GM21723 (cell line): ENCODE measurements at regions not wholly inside any gene's neighbourhood (a gene's known extent, or its start where the extent isn't known, plus 50 kb on each side); places are given as distances from the start of the nearest gene placed in this dataset.
"Not testable (repeated sequence)": the region's sequence is repeated elsewhere in the genome, so short reads cannot be mapped to it uniquely, and the experiment has no call there.

Source experiments
- ATAC-seq: cut with Tn5 transposase; IDR thresholded peaks from one replicate; pipeline ENCODE4 v1.9.1; 2021; ENCODE audit warnings: mild to moderate bottlenecking, moderate library complexity; ENCODE audit not compliant: unreplicated experiment

DNA sequence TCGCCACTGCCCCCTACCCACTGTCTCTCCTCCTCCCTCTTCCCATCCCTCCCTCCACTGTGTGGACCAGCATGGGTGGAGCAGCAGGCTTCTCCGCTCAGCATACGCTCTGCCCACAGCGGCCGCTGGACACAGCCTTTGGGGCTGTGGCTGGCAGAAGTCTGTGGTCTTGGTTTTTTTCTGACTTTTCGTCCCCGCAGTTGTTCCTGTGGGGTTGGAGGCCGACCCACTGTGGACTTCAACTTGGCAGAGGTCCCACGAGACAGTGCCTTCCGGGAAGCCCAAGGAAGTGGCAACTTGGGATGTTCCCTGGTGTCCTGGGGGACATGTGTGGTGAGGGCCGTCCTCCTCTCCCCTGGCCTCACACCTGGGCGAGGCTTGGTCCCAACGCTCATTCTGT, 162.5 kb upstream of the C1orf174 start:
- no peak for ATAC-seq

DNA sequence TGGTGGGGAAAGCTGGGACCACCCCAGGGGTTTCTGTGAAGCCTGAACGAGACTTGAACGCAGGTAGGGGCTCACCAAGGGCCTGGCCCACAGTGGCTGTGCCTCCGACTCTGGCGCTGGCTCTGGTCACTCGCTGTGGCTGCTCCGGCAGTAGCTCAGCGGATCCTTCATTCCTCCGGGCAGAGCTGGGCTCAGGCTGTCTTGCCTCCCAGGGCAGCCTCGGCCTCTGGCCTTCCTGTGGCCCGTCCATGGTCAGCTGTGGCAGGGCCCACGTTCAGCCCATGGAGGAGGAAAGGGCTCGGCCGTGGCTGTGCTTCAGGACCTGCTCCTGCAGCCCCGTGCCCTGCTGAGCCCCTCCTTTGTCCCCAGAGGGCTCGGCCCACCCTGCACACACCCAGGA, 162.9 kb upstream of the C1orf174 start:
- ATAC-seq, result no peak

DNA sequence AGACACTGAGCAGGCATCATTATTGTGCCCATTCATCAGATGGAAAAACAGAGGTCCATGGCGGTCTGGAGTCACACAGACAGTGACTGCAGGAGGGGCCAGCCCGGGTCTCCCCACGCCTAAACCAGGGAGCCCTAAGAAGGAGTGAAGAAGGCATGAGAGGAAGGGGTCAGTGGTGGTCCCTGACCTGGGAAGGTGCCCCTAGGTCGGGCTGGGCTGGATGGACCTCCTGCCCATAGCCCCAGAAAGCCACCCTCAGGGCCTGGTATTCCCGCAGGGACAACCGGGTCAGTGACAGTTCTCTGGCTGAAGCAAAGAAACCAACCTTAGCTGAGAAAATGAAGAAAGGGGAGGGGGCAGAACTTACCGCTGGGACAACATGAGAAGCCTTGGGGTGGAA, 163.4 kb upstream of the C1orf174 start:
- no peak for ATAC-seq

DNA sequence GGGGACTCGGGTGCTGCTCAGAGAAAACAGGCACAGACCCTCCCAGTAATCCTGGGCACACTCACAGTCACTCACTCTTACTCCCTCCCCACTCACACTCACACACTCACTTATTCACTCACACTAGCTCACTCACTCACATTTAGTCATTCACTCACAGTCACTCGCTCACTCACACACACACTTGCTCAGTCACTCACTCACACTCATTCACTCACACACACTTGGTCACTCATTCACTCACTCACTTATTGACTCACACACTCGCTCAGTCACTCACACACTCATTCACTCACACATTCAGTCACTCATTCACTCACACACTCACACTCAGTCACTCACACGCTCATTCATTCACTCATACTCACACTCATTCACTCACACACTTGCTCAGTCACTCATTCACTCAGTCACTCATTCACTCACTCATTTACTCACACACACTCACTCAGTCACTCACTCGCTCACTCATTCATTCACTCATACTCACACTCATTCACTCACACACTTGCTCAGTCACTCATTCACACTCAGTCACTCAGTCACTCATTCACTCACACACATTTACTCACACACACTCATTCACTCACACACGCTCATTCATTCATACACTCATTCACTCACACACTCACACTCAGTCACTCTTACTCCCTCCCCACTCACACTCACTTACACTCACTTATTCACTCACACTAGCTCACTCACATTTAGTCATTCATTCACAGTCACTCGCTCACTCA, 164.2 kb upstream of the C1orf174 start:
- ATAC-seq, result no peak

DNA sequence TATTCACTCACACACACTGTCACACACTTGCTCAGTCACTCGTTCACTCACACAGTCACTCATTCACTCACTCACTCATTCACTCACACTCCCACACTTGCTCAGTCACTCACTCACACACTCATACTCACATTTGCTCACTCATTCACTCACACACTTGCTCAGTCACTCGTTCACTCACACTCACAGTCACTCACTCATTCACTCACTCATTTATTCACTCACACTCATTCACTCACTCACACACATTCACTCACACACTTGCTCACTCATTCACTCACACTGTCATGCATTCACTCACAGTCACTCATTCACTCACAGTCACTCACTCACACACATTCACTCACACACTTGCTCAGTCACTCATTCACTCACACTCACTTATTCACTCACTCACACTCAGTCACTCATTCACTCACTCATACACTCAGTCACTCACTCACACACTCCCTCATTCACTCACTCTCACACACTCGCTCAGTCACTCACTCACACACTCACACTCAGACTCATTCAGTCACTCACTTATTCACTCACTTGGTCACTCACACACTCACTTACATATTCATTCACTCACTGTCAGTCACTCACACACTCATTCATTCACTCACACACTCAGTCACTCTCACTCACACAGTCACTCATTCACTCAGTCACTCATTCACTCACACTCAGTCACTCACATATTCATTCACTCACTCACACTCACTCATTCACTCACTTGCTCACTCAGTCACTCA, 167.0 kb upstream of the C1orf174 start:
- ATAC-seq, result no peak

DNA sequence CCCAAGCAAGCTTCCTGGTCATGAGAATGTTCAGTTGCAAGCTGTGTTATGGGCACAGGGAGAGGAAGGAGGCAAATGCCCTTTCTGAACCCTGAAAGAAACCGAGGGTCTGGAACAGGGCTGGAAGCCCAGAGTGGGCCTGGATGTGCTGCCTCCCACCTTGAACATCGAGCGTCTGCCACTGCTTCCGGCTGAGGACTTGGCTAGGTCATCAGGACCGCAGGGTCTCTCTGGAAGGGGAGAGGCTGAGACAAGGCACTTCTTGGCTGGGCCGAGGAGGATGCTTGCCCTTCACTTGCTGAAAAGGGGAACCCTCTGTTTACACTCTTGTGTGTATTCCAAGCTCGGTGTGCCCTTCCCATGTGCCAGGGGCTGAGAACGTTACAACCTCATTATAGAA, 168.0 kb upstream of the C1orf174 start:
- no peak for ATAC-seq

DNA sequence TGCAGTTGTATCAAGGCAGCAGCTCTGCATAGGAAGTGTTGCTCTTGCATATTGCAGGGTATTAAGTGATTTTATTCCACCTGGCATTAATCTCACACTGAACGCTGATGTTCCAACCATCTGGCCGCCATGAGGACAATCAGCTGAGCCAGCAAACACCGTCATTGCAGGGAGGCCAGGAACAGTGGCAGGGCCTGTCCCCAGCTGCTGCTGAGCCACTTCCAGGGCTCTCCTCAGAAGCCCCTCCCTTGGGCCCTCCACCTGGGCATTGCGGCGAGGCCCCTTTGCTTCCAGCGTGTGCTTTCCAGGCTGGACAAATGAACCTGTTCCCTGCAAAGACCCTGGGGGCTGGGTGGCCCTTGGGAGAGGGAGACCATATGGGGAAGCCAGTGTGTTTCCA, 171.6 kb upstream of the C1orf174 start:
- no peak for ATAC-seq

DNA sequence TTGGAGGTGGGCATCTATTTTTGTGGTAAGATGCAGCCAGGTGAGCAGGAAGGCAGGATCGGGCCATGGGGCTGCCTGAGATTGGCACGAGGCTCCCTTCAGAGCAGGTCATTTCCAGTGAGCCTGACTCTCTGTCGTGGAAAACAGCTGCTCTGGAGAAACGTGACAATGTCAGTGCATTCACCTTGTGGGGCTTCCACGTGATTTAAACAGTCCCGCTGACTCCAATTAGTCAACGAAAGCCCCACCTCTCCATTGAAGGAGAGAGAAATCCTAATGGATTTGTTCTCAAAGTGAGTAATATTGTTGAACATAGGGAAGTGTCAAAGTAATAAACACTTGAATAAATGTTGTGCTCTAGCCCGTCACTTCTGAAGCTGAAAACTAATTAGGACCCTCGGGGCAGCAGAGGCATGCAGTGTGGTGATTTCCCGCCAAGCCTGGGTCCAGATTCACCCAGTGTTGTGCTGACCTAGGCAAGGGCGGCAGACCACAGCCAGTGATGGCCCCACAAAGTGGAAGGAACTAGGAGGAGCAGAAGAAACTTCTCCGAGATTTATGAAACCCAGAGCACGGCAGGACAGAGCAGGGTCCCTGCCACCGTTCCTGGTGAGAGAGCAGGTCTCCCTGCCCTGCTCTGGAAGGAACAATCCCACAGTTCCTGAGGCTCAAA, 172.5 kb upstream of the C1orf174 start:
- ATAC-seq, result no peak

DNA sequence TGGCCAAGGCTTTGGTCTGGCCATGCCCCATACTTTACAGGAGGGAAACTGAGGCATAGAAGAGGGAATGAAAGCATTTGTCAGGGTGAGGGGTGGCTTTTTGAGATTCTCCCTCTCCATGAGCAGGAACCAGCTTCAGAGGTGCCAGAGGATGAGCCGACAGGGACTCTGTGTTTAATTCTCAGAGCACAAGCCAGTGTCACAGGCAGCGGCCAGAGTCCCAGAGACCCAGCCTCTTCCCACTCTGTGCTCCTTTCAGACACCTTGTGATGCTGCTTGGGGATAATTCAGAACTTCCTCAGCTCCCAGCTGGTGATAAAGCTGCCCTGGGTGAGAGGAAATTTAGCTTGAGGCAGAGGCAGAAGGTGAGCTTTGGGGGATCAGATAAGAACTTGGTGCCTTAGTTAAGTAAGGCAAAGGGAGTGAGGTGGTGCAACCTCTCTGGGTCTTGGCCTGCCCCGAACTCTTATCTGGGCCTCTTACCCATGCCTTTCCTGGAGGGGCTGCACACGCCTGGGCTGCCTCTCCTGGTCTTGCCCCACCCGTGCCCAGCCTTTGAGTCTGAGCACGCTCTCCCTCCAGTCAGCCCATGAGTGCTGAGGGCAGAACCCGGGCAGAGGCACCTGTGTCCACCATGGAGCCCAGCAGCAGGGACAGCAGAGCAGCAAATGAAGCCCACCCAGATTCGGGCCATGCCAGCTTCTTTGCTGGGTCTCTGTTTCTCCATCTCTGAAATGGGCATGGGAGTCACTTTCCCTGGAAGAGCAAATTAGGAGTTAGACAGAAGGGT, 175.6 kb upstream of the C1orf174 start:
- ATAC-seq, result no peak

DNA sequence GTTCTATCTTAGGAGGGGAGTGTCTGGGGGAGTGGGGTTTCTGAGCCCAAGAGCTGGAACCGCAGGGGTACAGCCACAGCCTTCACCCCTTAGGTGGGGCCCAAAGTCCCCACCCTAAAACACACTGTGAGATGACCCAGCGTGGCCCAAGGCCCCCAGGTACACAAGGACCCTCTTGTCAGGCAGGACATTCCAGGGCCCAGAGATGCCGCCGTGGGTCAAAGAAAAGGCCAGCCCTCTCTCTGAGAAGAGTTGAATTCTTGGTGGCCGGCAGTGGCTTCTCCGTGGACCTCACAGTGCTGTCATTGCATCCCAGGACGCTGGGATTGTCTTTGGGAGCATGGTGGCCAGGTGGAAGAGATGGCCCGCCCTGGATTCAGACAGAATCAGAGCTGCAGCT, 176.3 kb upstream of the C1orf174 start:
- no peak for ATAC-seq

DNA sequence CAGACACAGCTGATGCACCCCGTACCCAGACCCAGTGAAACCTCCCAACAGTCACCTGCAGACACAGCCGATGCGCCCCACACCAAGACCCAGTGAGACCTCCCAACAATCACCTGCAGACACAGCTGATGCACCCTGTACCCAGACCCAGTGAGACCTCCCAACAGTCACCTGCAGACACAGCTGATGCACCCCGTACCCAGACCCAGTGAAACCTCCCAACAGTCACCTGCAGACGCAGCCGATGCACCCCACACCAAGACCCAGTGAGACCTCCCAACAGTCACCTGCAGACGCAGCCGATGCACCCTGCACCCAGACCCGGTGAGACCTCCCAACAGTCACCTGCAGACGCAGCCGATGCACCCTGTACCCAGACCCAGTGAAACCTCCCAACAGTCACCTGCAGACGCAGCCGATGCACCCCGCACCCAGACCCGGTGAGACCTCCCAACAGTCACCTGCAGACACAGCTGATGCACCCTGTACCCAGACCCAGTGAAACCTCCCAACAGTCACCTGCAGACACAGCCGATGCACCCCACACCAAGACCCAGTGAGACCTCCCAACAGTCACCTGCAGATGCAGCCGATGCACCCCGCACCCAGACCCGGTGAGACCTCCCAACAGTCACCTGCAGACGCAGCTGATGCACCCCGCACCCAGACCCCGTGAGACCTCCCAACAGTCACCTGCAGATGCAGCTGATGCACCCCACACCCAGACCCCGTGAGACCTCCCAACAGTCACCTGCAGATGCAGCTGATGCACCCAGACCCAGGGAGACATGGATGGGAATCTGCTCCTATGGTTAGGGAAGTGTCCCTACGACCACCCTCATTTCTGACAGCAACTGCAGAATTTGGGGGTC, 178.3 kb upstream of the C1orf174 start:
- not testable (repeated sequence) for ATAC-seq

DNA sequence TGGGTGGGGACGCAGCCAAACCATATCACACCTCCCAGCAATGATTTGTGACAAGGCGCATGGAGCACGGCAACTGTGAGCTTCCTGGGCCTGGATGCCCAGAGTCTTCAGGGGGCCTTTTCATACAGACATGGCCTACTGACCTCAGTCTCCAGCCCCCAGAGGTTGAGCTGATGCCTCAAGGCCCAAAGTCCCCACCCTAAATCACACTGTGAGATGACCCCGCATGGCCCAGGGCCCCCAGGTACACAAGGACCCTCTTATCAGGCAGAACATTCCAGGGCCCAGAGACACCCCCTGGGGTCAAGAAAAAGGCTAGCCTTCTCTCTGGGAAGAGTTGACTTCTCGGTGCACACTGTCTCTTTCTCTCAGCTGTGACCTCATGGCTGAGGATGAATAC, 179.7 kb upstream of the C1orf174 start:
- no peak for ATAC-seq

DNA sequence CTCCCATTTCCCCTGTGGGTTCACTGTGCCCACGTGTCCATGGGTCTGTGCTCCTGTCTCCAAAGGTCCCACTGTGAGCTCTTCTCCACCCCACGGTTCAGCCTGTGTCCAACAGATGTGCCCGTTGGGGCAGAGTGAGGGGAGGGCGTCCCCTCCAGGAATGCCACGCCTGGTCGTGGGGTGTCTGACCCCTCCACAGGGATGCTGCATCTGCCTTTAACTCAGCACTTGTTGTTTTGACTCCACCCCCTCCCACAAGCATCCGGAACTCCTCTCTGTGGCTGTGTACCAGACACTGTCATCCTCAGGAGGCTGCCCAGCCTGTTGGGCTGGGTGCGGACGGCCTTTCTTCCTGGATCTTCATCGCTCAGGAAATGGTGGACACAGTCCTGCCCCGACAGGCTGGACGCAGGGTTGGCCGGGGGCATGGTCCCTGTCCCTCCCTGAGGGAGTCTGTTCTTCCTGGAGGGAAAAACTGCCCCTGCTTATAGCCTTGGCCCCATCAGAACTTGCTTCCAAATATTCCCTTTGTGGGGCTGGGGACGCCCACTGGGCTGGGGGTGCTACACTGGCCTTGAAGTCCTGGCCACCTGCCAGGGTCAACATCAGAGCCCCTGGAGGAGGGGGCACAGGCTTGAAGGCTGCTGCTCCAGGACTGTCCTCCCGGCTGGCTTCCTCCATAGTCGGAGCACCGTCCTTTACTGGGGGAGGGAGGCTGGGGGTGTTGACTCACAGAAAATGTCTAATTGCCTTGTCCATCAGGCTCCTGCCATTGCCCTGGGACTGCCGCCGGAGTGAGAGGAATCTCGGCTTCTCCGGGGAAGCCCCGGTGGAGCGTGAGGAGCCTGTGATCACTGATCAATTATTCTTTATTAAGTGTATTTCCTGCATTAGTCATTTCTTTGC, 182.0 kb upstream of the C1orf174 start:
- ATAC-seq, result no peak

DNA sequence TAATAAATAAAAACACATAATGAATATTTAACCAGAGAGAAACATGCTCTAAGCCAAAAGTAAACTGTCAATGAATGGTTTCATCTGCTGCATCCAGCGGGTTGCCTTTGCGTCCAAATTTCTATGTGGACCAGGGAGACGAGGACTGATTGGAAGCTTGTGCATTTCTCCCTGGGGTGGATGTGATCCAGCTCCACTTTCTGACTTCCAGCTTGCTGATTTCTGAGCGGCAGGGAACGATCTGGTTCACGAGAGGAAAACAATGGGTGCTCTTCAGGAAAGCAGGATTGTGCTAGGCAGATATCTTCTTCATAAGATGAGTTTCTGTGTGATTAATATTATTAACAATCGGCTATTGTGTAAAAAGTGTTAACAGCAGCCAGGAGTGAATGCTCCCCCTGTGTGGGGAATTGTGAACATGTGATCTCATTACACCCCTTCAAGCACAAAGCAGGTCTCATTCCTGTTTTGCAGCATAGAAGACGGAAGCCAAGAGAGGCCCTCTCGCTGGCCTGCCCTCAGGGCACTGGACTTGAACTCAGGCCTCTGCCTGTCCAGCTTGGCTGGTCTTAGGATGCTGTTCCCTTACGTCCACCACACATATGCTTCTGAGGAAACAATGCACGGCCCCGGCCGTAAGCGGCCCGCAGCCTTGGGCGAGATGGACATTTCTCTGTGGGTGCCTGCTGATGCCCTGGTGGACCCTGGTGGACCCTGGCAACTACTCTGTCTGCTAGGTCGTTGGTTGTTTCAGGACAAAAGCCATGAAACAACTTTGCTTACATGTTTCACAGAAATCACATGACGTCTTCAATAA, 183.4 kb upstream of the C1orf174 start:
- no peak for ATAC-seq

DNA sequence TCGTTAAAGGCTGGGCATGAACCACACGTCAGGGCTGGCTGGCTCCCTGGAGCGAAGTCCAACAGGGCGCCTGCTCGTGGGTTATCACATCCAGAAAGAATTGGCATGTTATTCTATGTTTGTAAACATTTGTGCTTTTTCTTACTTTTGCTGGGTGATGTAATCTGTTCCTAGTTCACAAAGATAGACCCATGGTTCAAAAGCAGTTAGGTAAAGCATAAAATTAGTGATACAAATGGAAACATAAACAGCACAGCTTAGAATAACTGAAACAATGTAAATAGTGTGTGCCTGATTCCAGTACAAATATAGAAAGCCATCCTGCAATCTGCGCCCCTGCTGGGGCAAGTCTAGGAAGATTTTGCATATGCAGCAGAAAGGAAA, 184.0 kb upstream of the C1orf174 start:
- no peak for ATAC-seq

DNA sequence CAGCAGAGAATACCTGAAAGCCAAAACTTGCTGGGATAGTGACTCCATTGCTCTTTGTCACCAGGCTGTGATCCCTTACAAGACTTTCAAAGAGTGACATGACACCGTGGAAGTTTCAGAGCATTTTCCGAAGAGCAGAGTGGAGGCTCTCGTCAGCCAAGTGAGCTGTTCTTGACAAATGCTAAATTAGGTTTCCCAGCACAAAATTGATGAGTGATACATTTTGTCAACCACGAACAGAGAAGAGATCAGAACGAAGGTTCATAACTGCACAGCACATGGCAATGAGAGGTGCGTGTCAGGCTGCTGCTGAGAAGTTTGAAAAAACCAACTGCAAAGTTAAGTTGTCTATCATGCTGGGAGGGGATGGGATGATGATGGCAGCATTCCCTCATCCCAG, 184.4 kb upstream of the C1orf174 start:
- no peak for ATAC-seq

DNA sequence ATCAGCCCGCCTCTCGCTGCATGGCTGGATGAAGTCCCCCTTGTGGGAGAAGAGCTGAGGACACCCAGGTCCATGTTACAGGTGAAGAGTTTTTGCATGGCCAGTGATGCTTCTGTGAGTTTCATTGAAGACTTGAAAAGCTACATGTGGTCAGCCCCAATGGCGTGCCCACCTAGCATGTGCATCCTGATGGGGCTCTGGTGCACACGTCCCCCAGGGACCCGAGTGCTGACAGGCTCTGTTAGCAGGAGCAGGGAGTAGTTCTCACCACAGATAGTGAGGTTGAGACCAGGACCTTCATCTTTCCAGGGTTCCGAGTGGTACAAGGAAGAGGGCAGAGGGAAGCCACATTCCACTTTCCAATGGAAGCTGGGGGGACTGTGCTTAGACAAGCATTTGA, 184.8 kb upstream of the C1orf174 start:
- no peak for ATAC-seq

DNA sequence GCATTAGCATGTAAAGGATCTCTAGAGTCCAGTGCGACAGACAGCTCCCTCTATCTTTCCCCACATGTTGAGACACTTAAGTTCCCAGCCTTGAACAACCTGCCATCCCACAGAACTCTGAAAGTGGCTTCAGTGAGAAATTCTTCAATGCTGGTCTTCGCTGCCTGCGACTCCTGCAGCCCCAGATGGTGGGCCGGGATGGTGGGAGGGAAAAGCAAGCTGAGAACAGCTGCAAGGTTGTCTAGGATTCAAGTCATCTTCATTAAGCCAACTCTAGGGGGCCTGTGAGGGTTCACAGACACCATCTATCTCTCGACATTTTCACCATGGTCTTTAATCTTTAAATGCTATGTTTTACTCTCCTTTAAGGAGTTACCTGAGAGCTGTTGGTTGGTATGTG, 185.5 kb upstream of the C1orf174 start:
- no peak for ATAC-seq
